Activated CD8-positive, alpha-beta memory T cell treated with anti-CD3 and anti-CD28 coated beads, Interleukin-2, amount 50 U/mL, for 48 hours (primary cell): ENCODE measurements at regions not wholly inside any gene's neighbourhood (a gene's known extent, or its start where the extent isn't known, plus 50 kb on each side); places are given as distances from the start of the nearest gene placed in this dataset.

ENCODE experiments used
- DNase-seq: peaks from one replicate; pipeline ENCODE4 v3.0.0-alpha.2; 2020

DNA sequence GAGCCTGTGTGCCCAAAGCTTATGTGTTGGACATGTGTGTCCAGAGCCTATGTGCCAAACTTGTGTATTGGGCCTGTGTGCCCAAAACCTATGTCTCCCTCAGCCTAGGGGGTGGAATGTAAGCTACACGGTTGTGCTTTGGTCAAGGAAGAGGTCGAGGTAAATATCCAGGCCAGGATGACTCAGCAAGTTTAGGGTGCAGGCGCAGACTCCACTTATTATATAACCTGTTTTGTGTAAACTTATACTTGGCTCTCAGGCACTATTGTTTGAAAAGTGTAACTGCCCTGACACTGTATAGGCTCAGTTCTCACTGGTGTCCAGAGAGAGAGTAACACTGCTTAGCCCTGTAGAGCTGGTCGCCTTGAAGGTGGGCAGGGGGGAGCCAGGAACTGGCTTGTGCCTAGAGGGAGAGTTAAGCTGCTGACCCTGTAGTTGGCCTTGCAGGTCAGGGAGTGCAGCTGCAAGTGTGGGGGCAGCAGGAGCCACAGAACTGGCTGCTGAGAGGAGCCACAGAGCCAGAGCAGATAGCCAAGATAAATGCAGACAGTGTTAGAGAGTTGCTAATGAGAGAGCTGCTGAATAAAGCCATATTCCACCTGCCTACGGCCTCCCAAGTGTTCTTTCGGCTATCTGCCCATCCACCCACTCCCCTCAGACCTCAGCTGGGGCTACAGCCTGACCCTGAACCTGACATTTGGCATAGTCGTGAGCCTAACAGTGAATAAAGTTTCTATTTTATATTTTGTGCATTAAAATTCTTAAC, 517.2 kb upstream of the SLITRK1 start:
- no peak for DNase-seq

DNA sequence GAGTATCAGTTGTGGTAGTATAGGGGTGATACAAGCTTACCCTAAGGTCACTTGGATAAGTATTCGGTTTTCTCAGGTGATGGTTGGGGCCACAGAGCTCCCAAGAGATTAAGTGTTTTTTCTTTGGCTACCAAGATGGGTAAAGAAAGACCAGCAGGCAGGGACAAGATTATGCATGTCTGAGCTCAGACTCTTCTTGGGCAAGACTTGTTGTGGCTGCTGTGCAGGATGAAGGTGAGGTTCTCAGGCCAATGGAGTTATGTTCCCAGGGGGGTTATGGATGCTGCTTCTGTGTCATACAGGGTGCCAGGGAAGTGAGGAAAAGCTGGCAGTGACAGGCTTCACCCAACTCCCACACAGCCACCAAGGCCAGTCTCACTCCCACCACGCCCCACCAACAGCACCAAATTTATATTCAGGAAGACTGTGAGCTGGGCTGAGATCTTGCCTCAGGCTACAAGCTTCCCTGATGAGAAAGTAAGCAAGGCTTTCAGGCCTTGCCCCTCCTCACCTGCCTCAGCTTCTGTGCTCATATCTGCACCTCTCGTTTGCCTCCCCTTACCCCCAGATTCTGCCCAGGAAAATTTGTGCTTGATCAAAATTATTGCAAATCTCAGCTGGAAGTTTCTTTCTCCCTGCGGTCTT, 511.8 kb upstream of the SLITRK1 start:
- no peak for DNase-seq

DNA sequence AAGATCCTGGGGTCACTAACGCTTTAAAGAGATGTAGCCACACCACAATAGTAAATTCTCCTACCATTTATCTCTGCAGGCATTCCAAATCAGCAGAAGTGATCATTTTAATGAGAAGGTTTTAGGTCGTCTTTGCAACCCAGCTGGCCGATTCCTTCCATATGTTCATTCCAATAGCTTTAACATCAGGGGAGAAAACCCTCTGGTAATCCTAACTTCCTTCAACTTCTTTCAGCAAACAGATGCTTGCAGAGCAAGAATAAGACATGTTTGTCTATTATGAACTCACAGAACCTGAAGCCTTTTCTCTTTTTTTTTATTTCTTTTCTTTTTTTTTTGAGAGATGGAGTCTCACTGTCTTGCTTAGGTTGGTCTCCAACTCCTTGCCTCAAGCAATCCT, 498.6 kb upstream of the SLITRK1 start:
- no peak for DNase-seq

DNA sequence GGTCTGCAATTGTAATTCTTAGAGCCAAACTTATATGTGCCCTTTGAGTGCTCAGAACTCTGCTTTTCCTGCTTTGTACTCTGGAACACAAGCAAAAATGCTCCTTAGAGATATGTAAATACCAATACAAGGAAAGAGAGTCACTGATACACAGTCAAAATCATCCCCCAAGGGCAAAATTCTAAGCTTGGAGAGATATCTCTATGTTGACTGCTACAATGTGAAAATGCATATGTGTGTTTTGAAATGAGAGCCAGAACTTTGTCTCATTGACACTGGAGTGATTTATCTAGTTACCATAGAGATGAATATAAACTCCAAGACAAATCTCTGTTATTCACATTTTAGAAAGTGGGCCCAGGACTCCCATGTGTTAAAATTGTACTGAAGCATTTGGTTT, 494.8 kb upstream of the SLITRK1 start:
- no peak for DNase-seq

DNA sequence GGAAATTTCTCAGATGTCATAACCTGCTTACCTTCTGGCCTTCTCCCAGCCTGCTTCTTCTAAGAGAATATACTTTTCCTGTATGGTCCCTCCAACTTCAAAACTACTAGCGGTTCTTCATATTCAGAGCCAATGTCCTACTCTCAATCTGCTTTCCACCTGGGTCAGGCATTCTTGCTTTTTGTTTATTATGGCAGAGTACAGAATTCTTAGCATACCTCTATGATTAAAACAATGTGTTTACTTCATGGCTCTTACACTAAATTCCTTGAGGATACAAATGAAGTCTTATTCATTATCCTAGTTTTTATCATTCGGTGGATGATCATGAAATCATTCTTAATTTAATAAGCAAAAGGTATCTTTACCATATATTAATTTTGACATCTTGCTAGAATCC, 484.2 kb upstream of the SLITRK1 start:
- no peak for DNase-seq

DNA sequence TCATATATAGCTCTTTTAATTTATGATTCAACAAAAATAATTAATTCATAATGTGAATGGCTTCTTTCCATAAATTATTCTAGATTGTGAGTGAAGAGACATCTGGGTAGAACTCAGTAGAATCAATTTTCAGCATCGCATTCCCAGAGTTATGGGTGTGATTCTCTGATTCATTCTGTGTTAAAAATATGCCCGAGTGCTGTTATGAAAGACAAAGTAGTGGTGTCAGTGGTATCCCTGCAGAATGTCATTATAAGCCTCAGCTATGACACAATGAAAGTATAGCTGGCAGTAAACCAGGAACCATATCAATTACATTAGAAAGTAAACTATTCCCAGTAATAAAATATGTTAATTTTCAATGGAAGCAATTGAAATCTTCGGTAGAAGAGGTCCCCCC, 480.5 kb upstream of the SLITRK1 start:
- no peak for DNase-seq

DNA sequence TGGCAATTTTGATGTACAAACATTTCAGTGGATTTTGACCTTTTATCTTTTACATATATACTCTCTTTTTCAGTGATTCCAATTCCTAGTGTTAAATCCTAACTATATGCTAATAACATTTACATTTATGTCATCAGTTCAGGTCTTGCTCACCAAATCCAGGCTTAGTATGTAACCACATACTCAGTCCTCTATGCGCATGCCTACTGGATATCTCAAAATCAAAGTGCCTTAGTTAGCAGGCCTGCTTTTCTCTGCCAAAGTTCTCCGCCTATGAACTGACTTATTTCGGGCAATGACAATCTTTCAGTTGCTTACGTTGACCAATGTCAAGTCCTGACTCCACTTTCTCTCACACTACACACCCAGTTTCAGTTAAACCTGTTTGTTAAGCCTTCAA, 478.5 kb upstream of the SLITRK1 start:
- DNase-seq, result no peak

DNA sequence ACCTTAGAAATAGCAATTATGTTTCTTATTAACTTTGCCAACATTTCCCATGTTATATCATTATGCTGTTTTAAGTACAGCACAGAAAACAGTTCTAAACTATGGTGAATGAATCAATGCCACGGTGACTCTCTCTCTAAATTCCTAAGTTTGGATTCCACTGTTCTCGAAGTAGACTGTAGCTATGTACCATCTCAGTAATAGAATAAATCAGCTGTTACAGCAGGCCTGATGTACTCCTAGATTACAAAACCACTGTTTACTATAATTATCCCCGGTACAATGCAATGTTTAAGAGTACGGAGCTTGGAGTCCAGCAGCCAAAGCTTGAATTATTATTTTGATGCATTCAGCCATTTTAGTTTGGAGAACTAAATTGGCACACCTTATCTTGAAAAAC, 476.3 kb upstream of the SLITRK1 start:
- no peak for DNase-seq

DNA sequence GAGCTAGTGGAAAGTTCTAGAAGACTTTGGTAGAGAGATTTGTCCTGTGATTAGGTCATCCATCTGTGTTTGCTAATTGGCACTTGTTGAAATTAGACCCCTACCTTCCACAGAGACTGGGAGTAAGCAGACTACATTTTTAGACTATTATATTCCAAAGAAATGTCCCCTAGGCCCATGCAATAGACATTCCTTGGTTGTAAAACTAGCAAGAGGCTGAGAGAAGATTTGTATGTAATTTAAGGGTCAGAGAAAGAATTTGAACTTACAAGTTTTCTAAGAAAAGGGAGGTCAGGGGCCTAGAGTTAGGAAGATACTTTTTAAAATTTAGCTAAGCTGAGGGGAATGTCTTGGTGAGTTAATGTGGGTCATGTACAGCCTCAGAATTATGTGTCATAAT, 470.7 kb upstream of the SLITRK1 start:
- no peak for DNase-seq

DNA sequence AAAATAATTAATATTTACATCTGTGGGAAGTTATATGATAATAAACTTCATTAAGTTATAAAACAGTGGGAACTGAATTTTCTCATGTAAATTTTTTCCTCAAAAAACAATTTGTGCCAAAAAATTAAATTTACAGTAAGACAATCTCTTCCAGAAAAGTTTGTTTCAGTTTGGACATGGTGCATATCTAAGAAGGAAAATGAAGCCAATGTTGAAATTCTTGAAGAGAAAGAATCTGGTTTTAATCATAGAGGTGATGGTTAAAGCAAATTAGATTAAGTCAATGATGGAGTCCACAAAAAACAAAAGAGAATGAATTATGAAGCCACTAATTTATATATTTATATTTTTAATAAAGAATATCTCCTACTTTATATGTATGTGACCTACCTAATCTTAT, 457.2 kb upstream of the SLITRK1 start:
- no peak for DNase-seq

DNA sequence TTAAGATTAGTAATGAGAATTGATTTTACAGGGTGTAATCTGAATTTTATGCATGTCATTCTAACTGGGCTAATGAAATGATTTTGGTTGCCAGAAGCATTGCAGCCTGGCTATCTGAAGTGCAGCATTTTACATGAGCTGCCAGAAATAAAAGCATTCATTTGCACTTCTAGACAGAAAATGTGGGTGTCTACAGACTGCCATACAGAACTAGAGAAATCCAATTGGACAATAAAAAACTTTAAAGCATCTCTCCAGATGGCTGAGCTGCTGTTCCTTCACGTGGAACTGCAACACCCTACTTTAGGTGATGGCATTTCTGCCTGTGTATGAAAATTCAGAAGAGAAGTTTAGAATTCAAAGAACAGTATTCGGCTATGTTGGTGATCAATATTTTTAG, 450.1 kb upstream of the SLITRK1 start:
- no peak for DNase-seq

DNA sequence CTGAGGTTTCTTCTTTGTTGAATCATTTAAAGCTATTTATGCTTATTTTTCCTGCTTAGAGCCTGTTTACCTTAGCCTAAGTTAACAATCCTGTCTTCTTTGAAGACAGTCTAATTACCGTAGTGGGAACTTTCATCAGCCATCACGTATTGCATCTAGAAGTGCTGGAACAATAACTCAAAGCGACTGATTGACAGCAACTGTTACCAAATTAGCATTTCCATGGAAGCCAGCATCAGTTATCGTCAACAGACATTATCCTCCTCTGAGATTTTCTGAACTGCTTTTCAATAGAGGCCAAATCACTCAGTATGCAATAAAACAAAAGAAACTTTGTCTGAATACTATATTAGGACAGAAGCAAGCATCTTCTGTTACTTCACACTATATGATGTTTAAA, 433.3 kb upstream of the SLITRK1 start:
- no peak for DNase-seq

DNA sequence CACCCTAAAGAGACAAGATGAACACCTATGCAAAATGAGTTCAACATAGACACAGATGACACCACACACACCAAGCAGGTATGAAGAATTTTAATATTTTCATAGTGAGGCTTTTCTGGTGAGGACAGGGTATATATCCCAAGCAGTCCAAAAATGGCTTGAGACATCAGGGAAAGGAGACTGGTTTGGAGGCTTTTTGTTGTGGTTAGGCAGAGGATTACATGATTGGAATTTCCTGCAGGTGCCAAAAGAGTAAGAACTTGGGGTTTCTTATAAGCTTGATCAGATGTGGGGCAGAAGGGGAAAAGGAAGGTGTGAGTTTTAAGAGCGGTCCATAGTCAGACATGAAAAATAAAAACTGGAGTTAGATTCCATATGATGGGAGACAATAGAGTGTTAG, 420.8 kb upstream of the SLITRK1 start:
- DNase-seq, result no peak

DNA sequence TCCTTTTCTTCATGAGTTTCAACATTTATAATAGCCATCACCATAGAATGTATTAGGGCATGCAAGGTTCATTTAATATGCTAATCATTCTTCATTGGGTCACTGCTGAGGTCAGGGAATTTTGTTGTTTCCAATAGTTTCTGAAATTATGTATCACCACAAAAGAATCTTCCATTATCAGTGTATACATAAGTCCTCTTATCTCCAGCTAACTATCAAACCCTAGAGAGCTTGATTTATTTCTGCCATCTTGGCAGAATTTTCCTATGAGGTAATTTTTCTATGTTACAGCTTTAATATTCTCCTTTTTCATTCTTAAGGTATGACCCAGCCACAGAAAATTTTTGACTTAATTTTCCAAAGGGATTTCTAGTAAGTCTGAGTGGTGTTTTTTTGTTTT, 415.0 kb upstream of the SLITRK1 start:
- DNase-seq, result no peak

DNA sequence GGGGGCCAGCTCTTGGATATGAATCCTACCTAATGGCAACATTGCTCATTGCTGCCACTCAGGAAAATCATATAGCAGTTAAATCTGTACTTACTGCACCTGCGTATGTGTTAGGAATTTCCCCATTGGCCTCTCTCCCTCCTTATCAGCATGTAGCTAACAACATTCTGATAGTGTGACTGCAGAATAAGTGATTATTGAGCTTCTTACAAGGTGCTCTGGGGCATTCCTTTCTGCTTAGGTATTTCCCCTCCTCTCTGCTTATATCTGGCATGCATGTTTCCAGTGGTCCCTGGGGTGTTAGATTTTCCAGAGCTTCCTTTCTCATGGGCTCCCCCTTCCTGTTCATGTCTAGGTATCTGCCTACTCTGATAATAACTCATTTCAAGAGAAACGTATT, 414.1 kb upstream of the SLITRK1 start:
- no peak for DNase-seq

DNA sequence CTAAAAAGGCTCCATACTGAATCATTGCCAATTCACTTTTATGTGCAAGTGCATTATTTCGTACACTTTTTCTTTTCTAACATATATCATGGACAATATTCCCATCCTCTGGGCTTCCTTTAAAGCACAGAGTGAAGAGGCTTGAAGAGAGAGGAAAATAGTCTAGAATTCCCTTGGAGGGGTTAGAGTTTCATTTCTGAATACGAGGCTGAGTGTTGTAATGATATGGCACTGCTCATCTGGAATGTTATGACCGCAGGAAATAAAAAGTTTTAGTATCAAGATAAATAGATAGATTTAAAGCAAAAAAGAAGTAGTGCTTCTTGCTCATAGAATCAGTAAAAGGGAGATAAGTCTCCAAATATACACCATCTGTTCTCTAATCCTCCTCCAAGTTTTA, 412.3 kb upstream of the SLITRK1 start:
- DNase-seq, result no peak

DNA sequence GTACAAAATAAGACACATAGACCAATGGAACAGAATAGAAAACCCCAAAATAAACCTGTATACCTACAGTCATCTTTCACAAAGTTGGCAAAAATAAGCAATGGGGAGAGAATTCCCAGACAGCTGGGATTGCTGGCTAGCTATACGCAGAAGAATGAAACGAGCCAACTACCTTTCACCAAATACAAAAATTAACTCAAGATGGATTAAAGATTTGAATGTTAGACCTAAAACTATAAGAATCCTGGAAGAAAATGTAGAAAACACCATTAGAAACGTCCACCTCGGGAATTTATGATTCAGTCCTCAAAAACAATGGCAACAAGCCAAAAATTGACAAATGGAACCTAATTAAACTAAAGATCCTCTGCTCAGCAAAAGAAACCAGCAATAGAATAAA, 408.1 kb upstream of the SLITRK1 start:
- DNase-seq, result no peak

DNA sequence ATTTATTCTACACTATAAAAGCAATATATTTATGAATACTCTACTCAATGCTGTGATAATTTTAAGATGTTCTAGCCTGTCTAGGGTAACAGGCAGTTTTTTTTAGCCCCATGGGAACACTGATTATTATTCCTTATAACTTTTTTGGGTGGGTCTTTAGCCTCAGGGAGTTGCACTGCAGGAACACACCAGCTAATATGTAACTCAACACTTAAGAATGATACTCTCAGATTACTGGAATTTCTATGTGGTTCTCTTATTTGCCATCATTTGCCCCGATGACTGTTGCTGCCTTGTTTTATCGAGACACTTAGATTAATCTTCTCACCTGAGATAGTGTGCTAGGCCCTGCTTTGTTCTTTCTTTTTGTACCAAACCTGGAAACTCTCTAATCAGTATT, 396.9 kb upstream of the SLITRK1 start:
- no peak for DNase-seq

DNA sequence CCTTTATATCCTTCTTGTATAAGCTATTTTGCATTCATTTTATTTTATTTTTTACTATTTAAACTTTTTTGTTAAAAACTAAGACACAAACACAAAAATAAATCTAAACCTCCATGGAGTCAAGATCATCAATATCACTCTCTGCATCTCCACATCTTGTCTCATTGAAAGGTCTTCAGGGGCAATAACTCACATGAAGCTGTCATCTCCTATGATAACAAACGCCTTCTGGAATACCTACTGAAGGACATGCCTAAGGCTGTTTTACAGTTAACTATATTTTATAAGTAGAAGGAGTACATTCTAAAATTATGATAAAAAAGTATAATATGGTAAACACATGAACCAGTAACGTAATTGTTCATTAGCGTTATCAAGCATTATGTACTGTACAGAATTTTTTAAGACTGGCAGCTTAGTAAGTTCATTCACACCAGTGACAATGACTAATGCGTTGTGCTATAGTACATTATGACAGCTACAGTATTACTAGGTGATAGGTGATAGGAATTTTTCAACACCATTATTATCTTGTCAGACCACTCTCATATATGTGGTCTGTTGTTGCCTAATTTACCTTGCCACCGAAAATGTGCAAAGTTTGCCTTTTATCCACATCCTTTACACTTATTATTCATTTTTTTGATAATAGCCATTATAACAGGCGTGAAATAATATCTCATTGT, 390.7 kb upstream of the SLITRK1 start:
- no peak for DNase-seq

DNA sequence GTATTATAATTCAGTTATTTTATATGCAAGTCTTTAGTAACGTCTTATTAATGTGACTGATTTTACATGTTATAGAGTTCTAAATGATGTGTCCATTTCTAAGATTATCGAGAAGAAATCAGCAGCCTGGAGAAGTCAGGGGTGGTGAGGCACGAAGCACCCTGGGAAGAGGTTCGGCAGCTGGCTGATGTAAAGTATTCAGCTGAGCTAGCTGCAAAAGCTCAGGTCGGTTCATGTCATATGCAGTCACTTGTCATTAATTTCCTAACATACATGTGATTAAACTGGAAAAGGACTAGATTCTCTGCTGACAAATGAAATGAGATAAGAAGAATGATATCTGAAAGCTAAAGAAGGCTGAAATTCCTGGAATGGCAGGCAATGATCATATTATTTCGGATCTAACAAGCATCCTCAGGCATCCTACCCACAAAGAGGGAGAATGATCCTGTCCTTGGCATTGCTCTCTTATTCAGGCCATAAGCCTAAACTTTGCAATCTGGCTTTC, 383.0 kb upstream of the SLITRK1 start:
- no peak for DNase-seq

DNA sequence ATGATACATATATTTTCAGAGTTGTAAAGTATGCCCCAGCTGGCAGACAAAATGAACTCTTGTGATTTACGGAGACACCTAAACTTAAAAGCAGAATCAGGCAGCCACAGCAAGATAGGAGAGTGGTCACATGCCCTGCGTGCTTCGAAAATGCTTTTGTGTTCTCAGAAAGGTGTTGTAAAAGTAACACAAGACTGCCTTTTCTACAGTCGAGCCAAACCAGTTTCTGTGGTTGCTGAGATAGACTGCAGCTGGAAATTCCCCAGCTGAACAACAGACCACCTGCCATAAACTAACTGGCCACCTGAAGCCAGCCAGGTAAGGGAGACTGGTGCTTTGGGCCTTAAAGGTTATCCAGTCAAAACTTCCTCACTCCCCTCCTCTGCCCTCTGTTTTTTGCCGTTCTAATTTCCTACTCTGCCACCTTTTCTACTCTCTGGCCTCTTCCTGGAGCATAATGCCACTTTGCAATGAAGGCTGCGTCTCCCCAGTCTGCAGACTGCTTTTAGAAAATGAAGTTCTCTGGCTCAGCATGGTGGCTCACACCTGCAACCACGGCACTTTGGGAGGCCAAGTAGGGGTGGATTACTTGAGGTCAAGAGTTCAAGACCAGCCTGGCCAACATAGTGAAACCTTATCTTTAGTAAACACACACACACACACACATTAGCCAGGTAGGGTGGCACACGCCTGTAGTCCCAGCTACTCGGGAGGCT, 381.2 kb upstream of the SLITRK1 start:
- DNase-seq, result no peak

DNA sequence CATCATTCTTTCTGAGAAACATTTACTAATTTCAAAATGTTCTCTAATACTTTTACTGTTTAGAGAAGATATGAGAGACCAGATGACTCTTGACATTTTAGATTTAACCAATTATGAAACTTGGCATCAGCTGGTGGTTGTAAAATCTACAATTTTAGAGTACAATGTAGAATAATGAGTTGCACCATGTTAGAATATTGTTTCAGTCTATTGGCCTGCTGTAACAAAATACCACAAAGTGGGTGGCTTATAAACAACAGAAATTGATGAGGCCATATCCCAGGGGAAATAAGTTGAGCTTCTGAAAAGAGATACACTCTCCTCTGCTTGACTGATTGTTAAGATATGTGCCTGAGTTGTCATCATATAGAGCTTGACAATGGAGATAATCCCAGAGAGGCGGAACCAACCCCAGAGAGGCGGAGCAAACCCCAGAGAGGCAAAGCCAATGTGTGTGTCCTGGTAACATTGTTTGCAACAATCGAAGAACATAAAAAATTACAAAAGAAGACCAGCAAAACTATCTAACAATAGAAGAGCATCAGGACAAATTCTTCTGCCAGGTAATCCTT, 373.0 kb upstream of the SLITRK1 start:
- DNase-seq, result no peak

DNA sequence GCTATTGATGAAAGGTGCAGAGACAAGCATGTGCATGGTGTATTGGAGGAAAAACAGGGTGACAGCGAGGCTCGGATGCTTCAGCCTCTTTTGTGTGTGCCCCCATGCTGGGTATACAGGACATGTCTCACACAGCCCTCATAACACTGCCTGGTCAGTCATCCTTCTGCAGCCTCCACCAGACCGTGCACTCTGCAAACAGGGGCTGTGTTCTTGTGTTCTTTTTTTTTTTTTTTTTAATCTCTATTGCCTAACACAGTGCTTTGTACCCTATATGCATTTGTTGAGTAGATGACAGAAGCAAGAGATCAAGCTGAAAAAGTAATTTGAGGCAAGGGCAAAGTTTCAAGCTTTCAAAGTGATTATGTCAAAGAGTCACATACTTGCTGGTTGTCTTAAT, 367.2 kb upstream of the SLITRK1 start:
- no peak for DNase-seq
